Adrenal gland (tissue), 5 donors: ENCODE measurements at regions not wholly inside any gene's neighbourhood (a gene's known extent, or its start where the extent isn't known, plus 50 kb on each side); places are given as distances from the start of the nearest gene placed in this dataset.

Experiments
- CTCF ChIP-seq, 6 experiments: fragments of 450-650 bp in 4 of 6; fragments of 200-600 bp in 2 of 6; sonication (generic) in 1 of 6; IDR thresholded peaks; 1 replicate in 5 of 6; 2 replicates in 1 of 6; pipeline versions ENCODE4 v1.5.1 to v1.8.0; 2016 to 2021; ENCODE audit warnings: antibody characterized with exemption in 6 of 6, mild to moderate bottlenecking in 2 of 6, moderate library complexity in 1 of 6
- POLR2A ChIP-seq, 2 donors: fragments of 450-650 bp; IDR thresholded peaks; one replicate each; pipeline ENCODE4 v1.6.1; 2017; ENCODE audit warnings: antibody characterized with exemption in 2 of 2, mild to moderate bottlenecking in 2 of 2, moderate library complexity in 1 of 2
- donor health status: DM: no; HTN: no; CAD: no.

GRCh38 chr7:136122026-136122425 is 144.9 kb upstream of the MTPN start:
- TF ChIP-seq POLR2A (IDR thresholded peaks at IDR 0.05) (no peak), CTCF (IDR thresholded peaks at IDR 0.05) (no peak)
